ENCODE measurements at regions not wholly inside any gene's neighbourhood (a gene's known extent, or its start where the extent isn't known, plus 50 kb on each side); places are given as distances from the start of the nearest gene placed in this dataset.

DNA sequence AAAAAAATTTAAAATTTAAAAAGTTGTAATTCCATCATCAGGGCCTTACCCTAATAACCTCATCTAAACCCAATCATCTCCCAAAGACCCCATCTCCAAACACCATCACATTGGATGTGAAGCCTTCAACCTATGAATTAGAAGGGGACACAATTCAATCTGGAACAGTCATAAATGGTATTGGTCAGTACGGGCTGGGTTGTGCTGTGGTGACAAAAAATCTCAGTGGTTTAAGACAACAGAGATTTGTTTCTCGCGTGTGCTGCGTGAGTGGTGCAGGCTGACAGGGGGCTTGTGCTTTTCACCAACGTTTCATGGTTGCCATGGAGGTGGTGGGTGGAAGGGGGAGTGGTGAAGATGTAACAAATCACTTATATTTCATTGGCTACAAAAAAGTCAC lies 174.5 kb downstream of the INHBB start:
- H3T11ph ChIP-seq (ENCODE audit: low read length), result no peak overlapping the region
- H3K4ac ChIP-seq (ENCODE audit: low read depth, low read length), result no peak overlapping the region
- no peak overlapping the region for H4K91ac ChIP-seq (ENCODE audit: insufficient read length, low read depth, low read length)
- no peaks in the 10 kb centered on the region for H3K27me3 ChIP-seq (ENCODE audit: insufficient read depth, low read length)
- H3K18ac ChIP-seq (ENCODE audit: insufficient read length, low read depth, low read length), result no peak overlapping the region
- H3K79me1 ChIP-seq (ENCODE audit: insufficient read depth, low read depth, low read length, poor library complexity, severe bottlenecking), result no peaks in the 10 kb centered on the region
- H3K79me2 ChIP-seq (ENCODE audit: insufficient read depth, low read length), result no peaks in the 10 kb centered on the region
- Mint-ChIP-seq H3K36me3 (ENCODE audit: insufficient read depth in 1 of 3, low read depth in 3 of 3) (no peaks in the 10 kb centered on the region), H3K27ac (no peak overlapping the region), H3K4me1 (peaks cover 3 to 18% of the 10 kb centered on the region in 2 experiments; a peak in 3 of 4 replicates), H3K4me3 (no peak overlapping the region), H3K27me3 (ENCODE audit: low read depth) (peaks cover 95% of the 10 kb centered on the region), H3K9me3 (peaks cover 0 to 8% of the 10 kb centered on the region in 2 experiments; a peak in 2 of 5 replicates)
- WGBS (ENCODE audit: extremely low coverage, insufficient read length, low lambda C conversion rate), result no CpG with 5 or more reads among the region's 5 CpGs
- no peak overlapping the region for H3K27ac ChIP-seq (ENCODE audit: insufficient read length, low read depth, low read length)
- H2BK5ac ChIP-seq (ENCODE audit: insufficient read length, low read length), result no peak overlapping the region
- no peak overlapping the region for H3K4me2 ChIP-seq (ENCODE audit: insufficient read depth, insufficient read length, low read length)
- no peak overlapping the region for H3K14ac ChIP-seq (ENCODE audit: insufficient read depth, low read length)
- H4K5ac ChIP-seq (ENCODE audit: insufficient read length, low read depth, low read length), result no peak overlapping the region
- no peak overlapping the region for H3K23ac ChIP-seq (ENCODE audit: insufficient read length, low read depth, low read length)
- H4K8ac ChIP-seq (replicated peaks; ENCODE audit: insufficient read length, low read depth, low read length), result no peak overlapping the region
- H3K4me1 ChIP-seq (ENCODE audit: insufficient read depth, low read length), result no peaks in the 10 kb centered on the region
- H4K20me1 ChIP-seq (ENCODE audit: control insufficient read depth, insufficient read depth, insufficient read length), result no peaks in the 10 kb centered on the region
- no peak overlapping the region for H2AK5ac ChIP-seq (ENCODE audit: insufficient read length, low read length)
- no peak overlapping the region for H2BK12ac ChIP-seq (ENCODE audit: insufficient read length, low read depth, low read length)
- no peak for DNase-seq
- H3K23me2 ChIP-seq (ENCODE audit: insufficient read length, low read depth, low read length, poor library complexity, severe bottlenecking), result no peaks in the 10 kb centered on the region
- H3K9ac ChIP-seq (ENCODE audit: extremely low read depth, insufficient read length, low read length), result no peak overlapping the region
- H2AFZ ChIP-seq (ENCODE audit: low read length), result no peak overlapping the region
- no peak overlapping the region for H2BK20ac ChIP-seq (ENCODE audit: low read depth, low read length, poor library complexity, severe bottlenecking)
- TF ChIP-seq, protein P1, sequence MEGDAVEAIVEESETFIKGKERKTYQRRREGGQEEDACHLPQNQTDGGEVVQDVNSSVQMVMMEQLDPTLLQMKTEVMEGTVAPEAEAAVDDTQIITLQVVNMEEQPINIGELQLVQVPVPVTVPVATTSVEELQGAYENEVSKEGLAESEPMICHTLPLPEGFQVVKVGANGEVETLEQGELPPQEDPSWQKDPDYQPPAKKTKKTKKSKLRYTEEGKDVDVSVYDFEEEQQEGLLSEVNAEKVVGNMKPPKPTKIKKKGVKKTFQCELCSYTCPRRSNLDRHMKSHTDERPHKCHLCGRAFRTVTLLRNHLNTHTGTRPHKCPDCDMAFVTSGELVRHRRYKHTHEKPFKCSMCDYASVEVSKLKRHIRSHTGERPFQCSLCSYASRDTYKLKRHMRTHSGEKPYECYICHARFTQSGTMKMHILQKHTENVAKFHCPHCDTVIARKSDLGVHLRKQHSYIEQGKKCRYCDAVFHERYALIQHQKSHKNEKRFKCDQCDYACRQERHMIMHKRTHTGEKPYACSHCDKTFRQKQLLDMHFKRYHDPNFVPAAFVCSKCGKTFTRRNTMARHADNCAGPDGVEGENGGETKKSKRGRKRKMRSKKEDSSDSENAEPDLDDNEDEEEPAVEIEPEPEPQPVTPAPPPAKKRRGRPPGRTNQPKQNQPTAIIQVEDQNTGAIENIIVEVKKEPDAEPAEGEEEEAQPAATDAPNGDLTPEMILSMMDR (conservative IDR thresholded peaks at IDR 0.05), result no peak
- H3K56ac ChIP-seq (ENCODE audit: insufficient read length, low read depth, low read length), result no peak overlapping the region
- H3K9me3 ChIP-seq (ENCODE audit: control insufficient read depth, low read depth, low read length), result no peaks in the 10 kb centered on the region
- H2BK120ac ChIP-seq (ENCODE audit: low read depth, low read length, poor library complexity, severe bottlenecking), result no peak overlapping the region
- no peak overlapping the region for H2BK15ac ChIP-seq (ENCODE audit: low read depth, low read length)

Measured in H9 (cell line).